NCI-H1417 (cell line): ENCODE measurements at regions not wholly inside any gene's neighbourhood (a gene's known extent, or its start where the extent isn't known, plus 50 kb on each side); places are given as distances from the start of the nearest gene placed in this dataset.

Experiments used
- DNase-seq, 3 experiments: peaks; one replicate each; lab custom pipeline; 2025; lab: John Stamatoyannopoulos, UW

- no peak for DNase-seq
Observed at GRCh38 chr16:80189476-80190175, 351.2 kb upstream of the DYNLRB2 start.

DNA sequence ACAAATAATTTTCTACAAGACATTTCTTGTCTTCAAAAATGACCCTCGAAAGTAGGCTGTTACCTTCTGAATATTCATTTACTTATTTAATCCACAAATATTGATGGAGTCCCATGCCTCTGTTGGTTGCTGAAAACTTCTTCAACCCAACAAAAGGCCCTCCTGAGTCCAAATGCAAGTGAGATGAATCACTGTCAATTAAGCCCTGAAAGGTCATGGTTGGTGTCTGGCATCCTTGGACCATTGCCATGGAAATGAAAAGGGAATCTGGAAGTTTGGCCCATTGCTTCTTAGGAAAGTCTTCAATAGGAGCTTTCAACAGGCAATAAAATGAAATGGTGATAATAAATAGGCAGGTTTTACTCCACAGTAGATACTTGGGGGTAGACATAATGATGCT lies 364.7 kb upstream of the DYNLRB2 start:
- no peak for DNase-seq

- no peak for DNase-seq
Observed at GRCh38 chr16:80175011-80175410, 365.8 kb upstream of the DYNLRB2 start.

DNA sequence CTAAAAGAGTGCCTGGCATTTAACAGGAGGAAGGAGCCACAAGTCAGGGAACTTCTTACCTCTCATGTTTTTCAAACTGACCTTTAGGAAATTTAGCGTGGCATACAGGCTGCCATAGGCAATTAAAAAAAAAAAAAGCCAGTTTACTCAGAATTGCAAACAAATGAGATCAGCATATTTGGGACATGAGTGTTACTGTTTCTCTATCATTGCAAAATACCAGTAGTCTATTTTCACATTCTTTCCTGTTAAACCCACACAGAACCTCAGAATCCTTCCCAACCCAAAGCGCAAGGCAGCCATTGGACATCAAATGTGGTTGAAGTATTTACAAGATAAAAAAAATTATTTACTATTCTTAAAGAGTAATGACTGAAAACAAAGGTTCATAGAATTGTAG lies 366.4 kb upstream of the DYNLRB2 start:
- DNase-seq, result no peak

GRCh38 chr16:80171746-80172145 lies 369.0 kb upstream of the DYNLRB2 start:
- no peak for DNase-seq

DNA sequence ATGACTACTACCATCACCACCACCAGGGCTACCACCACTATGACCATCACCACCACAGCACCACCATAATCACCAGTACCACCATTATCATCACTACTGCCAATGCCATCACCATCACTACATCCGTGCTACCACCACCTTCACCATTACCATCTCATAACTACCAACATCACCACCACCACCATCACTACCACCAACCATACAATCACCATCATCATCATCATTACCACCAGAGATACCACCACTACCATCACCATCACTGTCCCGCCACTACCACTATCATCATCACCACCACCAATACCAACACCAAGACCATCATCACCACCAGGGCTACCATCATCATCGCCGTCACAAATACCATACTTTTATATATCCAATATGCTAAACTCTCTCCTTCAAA lies 369.6 kb upstream of the DYNLRB2 start:
- DNase-seq, result no peak

DNA sequence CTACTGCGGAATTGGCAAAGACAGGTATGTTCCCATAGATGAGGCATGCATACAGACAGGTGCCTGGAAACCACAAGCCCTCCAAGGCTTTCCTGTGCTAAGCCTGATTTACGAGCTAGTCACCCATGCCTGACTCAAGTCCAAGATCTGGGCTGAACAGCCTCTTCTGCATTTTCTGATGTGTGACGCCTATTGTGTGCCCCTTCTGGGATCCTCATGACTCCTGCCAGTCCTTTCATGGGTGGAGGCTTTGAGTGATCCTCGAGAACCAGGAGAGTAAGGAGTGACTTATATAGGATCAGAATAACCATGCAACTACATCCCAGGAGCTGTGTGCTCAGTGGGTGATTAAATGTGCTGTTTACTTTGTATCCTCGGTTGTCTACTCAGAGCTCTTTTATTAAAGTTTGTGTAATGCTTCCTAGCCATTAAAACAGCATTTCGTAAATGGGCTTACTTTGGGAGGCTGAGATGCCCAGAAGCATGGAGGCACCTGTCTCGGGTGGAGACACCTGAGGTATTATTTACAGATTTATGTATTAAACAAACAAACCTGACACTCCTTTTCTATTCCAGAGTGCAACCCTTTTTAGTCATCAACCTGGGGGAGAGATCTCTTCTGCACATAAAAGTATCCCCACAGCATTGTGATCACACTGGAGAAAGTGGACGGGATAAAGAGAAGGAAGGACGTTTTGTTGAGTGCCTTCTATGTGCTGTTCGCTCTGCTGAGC lies 373.0 kb upstream of the DYNLRB2 start:
- peak; percentile 55 to 96 (median 81) for DNase-seq

DNA sequence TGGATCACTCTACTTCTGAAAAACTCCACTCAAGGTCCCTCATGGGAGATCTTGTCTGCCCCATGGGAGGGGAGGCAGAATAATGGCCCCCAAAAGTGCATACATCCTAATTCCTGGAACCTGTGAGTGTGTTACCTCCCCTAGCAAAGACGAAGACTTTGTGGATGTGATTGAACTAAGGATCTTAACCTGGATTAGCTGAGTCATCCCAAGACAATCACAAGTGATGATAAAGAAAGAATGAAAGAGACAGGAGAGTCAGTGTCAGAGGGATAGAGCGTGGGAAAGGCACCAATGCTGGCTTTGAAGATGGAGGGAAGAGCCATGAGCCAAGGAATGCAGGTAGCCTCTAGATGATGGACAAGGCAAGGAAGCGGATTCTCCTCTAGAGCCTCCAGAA lies 374.7 kb upstream of the DYNLRB2 start:
- DNase-seq, result no peak

GRCh38 chr16:80164966-80165550 lies 375.7 kb upstream of the DYNLRB2 start:
- DNase-seq, result no peak

DNA sequence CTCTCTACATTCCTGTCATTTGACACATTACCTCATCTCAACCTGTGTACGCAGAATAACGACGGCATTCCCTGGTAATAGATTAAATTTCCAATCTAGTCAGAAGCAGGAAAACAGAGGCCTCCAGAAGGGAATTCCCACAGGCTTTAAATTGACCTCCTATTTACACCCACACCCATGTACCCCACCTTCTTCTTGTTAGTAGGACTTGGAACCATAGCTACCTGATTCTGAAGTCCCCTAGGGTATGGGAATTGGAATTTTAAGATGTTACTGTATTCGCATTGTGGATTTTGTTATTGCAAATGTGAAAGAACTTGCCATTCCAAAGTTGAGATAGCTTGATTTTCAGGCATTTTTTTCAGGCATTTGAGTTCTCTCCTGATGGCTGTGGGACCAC lies 377.5 kb upstream of the DYNLRB2 start:
- no peak for DNase-seq

GRCh38 chr16:80161799-80162739 lies 378.7 kb upstream of the DYNLRB2 start:
- DNase-seq, result no peak

DNA sequence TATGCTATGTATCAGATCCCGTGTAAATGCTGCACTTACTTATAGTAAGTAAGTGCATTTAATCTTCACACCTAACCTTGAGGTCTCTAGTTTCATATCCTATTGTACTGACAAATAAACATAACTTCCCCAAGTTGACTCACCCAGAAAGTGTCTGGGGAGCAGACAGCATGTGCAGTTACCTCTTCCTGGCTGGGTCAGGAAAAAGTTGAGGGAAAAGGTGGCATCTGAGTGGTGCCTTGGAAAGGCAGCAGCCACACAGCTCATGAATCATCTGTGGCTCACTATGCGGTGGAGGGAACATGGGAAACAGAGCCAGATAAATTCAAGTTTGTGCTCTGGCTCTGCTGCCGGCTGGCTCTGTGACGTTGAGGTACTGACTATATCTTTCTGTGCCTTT lies 382.0 kb upstream of the DYNLRB2 start:
- DNase-seq, result no peak

DNA sequence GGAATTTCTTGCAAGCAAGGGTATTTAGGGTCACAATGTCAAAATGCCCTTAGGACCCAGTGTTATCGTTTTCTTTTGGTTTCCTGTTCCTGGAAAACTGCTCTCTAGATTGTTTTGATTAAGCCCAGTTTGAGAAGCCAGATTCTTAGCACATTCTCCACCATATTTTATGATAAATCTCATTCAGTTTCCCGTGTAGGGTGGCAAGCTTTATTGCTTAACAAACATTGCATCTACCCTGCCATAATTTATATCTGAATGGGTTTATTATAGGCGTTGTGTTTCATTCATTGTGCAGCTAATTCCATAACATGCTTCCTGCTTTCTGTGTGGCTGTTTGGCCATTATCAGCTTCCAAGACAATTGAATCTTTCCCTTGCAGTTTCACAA lies 389.1 kb upstream of the DYNLRB2 start:
- peak in 1 of 3 experiments; percentile 12 for DNase-seq

GRCh38 chr16:80150978-80151721 lies 389.6 kb upstream of the DYNLRB2 start:
- no peak for DNase-seq

DNA sequence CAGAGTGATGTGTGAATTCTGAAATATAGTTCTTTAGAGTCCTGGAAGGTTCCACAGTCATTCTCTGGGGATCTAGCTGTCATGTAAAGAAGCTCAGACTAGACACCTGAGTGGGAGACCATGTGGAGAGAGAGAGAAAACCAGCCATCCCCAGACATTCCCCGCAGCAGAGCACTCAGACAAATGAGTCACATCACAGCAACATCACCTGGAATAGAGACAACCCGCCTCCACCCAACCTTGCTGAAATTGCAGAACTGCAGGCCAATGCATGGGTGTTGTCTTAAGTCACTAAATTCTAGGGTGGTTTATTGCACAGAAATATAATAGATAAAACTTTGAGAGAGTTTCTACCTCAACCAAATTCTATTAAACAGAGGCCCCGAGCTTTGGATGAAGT lies 392.0 kb upstream of the DYNLRB2 start:
- DNase-seq, result no peak

- DNase-seq, result no peak
Observed at GRCh38 chr16:80147026-80147655, 393.7 kb upstream of the DYNLRB2 start.

DNA sequence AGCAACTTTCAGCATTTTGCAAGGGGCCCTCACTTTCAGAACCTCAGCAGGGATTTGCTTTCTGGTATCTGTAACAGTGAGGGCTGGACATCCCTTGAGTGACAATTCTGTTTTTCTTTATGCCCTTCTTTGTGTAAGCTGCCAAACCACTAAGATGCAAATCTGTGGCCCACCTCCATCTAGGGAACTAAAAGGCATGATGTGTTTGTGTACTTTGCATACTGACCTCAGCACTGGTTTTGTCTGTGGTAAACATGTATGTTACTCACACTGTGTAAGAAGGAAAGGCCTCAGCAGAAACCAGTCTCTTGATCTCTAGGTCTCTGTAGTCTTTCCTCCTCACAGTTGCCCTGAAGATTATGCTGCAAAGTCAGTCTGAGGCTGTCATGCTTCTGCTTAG lies 396.6 kb upstream of the DYNLRB2 start:
- DNase-seq, result no peak

- no peak for DNase-seq
Observed at GRCh38 chr16:80142940-80143339, 397.9 kb upstream of the DYNLRB2 start.

GRCh38 chr16:80142281-80142680 lies 398.5 kb upstream of the DYNLRB2 start:
- no peak for DNase-seq

GRCh38 chr16:80129791-80130190 lies 411.0 kb upstream of the DYNLRB2 start:
- DNase-seq, result no peak

- DNase-seq, result no peak
Observed at GRCh38 chr16:80125677-80126076, 415.1 kb upstream of the DYNLRB2 start.
